ENCODE measurements at regions not wholly inside any gene's neighbourhood (a gene's known extent, or its start where the extent isn't known, plus 50 kb on each side); places are given as distances from the start of the nearest gene placed in this dataset.

DNA sequence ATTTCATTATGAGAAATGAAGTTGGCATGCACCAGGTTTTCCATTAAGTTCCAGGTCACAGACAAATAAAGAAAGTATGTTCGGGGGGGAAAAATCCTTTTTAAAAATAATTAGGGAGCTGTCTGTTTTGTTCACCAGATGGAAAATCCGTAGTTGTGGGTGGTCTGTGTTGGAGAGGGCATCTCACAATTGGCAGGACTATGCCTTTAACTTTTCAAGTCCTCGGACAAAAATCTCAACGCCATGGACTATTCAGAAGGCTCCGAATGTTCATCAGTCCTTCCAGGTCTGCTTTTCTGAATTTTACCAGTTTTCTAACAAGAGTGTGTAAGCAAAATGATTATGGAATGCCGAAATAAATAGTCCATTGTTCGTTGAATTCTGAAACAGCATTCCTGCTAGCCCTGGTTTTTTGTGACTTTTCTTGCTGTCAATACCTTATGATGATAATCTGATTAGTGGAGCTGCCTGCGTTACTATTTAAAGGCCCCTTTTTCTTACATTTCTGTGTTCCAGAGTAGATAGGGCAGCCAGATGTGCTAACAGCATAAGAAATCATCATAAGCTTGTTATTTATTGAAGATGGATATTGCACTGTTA lies 146.9 kb downstream of the TM9SF2 start:
- intact Hi-C loops (cut with DNase I): no loop called here
- no peak for ATAC-seq

DNA sequence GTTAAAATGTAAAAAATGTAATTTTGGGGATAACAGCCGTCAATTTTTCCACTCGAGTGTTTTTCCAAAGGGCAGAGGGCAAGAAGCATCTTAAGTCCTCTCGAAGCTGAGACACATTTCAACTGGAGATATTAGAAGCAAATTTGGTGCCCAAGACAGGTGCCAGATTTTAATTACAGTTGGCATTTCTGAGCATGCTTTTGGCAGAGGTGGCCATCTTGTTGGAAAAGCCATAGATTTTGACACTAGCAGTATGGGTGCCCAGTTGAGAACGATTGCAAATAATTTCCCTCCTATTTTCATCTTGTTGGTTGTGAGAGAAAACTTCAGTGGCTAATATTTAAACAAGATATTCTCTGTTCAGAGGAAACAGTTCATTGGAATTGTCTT lies 146.3 kb downstream of the TM9SF2 start:
- no peak overlapping the region for H3K27ac ChIP-seq
- H3K36me3 ChIP-seq: no peaks in the 10 kb centered on the region
- TF ChIP-seq CTCF (IDR thresholded peaks at IDR 0.05): no peak
- H3K4me1 ChIP-seq: no peaks in the 10 kb centered on the region
- no peak overlapping the region for H3K4me3 ChIP-seq
- H3K27me3 ChIP-seq: no peaks in the 10 kb centered on the region
- no peaks in the 10 kb centered on the region for H3K9me3 ChIP-seq
- ATAC-seq: no peak
- intact Hi-C loops (cut with DNase I): no loop called here
- no peak for DNase-seq

More for the DNA sequence above, 146.9 kb downstream of the TM9SF2 start:
- no peaks in the 10 kb centered on the region for H3K36me3 ChIP-seq
- DNase-seq: no peak
- H3K27me3 ChIP-seq: no peaks in the 10 kb centered on the region
- H3K9me3 ChIP-seq: no peaks in the 10 kb centered on the region
- H3K4me3 ChIP-seq: no peak overlapping the region
- no peaks in the 10 kb centered on the region for H3K4me1 ChIP-seq
- H3K27ac ChIP-seq: no peak overlapping the region
- no peak for TF ChIP-seq CTCF (IDR thresholded peaks at IDR 0.05)

DNA sequence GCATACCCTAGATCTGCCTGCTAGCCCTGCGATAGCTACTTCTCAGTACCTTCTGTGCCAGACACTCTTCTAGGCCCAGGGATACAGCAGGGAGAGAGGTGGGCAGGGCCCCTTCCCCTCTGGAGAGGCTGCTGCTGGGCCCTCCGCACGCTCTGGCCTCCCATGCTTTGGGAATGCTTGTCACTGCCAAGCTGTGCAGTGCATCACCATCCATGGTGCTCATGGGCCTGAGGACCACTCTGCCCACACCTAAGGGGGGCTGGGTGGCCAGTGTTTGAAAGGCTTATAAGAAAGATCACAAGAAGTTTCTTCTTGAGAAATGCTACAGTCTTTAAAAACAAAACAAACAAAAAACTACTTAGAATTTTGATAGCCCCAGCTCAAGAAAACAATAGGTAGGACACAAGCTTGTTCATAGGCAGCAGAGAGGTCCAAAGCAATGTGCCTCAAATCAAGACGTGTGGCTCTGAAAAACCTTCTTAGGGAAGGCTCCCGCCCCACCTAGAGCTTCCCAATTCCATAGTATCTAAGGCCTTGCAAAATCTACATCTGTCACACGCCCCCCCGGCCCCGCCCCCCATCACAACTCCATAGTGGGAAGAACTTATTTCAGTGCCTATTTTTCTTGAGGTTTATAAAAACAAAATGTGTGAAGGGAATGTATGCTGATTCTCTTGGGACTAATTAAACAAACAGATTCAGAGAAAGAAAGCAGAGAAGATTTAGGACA lies 145.8 kb downstream of the TM9SF2 start:
- Histone ChIP-seq H3K36me3 (no peaks in the 10 kb centered on the region), H3K27ac (no peak overlapping the region), H3K4me3 (no peak overlapping the region), H3K9me3 (no peaks in the 10 kb centered on the region), H3K4me1 (no peaks in the 10 kb centered on the region), H3K27me3 (no peaks in the 10 kb centered on the region)
- DNase-seq (no peak), ATAC-seq (no peak)
- intact Hi-C loops (cut with DNase I): no loop called here
- TF ChIP-seq CTCF (IDR thresholded peaks at IDR 0.05): no peak

DNA sequence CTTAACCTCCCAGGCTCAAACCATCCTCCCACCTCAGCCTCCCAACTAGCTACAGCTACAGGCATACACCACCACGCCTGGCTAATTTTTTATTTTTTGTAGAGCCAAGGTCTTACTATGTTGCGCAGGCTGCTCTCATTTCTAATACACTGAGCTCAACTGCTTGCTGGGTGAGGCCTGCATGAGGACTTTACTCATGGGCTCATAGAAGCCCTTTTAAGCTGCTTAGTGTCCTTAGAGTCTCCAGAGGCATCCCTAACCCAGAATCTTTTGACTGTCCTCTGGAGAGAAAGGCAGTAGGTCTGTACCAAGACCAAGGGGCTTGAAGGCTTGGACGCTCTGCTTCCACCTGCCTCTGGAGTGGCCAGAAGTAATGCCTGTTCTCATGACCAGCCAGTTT lies 141.6 kb downstream of the TM9SF2 start:
- ATAC-seq (no peak), DNase-seq (no peak)
- Histone ChIP-seq H3K4me1 (no peaks in the 10 kb centered on the region), H3K27ac (no peak overlapping the region), H3K27me3 (no peaks in the 10 kb centered on the region), H3K36me3 (no peaks in the 10 kb centered on the region), H3K9me3 (no peaks in the 10 kb centered on the region), H3K4me3 (no peak overlapping the region)
- intact Hi-C loops (cut with DNase I): no loop called here
- TF ChIP-seq CTCF (IDR thresholded peaks at IDR 0.05): no peak

DNA sequence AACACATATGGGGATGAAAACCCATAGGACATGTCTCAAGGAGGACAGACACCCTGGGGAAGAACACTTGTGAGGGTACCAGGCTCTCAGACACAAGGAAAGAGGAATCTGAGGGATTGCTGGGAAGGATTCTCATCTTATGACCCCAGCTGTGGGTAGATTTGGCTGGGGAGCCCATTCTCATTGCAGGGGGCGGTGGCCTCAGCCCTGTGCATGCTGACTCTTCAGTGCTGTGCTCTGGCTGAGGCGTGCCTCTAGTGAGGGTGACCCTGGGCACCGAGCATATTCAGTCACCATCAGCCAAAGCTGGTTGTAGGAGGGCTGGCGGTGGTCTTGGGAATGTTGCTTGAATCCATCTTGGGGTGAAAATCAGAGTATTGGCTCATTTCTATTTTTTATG lies 140.7 kb downstream of the TM9SF2 start:
- intact Hi-C loops (cut with DNase I): no loop called here
- Histone ChIP-seq H3K27ac (no peak overlapping the region), H3K27me3 (no peaks in the 10 kb centered on the region), H3K4me1 (no peaks in the 10 kb centered on the region), H3K36me3 (no peaks in the 10 kb centered on the region), H3K4me3 (no peak overlapping the region), H3K9me3 (no peaks in the 10 kb centered on the region)
- DNase-seq (no peak), ATAC-seq (no peak)
- TF ChIP-seq CTCF (IDR thresholded peaks at IDR 0.05): no peak

Data from upper lobe of right lung (tissue), 1 donor.